ENCODE measurements at regions not wholly inside any gene's neighbourhood (a gene's known extent, or its start where the extent isn't known, plus 50 kb on each side); places are given as distances from the start of the nearest gene placed in this dataset.

DNA sequence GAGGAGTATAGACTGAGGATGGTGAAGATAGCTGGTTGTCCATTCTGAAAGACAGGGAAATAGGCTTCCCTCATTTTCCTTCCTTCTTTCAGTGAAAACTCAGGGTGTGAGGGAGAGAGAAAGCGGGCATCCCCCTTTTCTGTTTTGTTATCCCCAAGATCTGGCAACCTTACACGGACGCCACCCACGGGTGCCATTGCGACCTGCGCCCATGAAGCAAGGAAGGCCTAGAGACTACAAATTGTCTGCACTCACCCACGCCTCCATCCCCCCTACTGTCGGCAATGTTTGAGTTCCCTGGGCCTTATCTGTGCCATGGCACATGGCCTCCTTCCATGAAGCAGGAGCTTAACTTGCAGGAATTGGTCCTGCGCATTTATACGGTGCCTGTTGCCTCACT lies 115.0 kb upstream of the IGF1 start:
- TF ChIP-seq EZH2 (IDR thresholded peaks at IDR 0.05; ENCODE audit: borderline replicate concordance), result no peak
- TF ChIP-seq, protein P1, sequence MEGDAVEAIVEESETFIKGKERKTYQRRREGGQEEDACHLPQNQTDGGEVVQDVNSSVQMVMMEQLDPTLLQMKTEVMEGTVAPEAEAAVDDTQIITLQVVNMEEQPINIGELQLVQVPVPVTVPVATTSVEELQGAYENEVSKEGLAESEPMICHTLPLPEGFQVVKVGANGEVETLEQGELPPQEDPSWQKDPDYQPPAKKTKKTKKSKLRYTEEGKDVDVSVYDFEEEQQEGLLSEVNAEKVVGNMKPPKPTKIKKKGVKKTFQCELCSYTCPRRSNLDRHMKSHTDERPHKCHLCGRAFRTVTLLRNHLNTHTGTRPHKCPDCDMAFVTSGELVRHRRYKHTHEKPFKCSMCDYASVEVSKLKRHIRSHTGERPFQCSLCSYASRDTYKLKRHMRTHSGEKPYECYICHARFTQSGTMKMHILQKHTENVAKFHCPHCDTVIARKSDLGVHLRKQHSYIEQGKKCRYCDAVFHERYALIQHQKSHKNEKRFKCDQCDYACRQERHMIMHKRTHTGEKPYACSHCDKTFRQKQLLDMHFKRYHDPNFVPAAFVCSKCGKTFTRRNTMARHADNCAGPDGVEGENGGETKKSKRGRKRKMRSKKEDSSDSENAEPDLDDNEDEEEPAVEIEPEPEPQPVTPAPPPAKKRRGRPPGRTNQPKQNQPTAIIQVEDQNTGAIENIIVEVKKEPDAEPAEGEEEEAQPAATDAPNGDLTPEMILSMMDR (IDR thresholded peaks at IDR 0.05; ENCODE audit: poor library complexity), result no peak
- no peak for TF ChIP-seq EZH2phosphoT487 (IDR thresholded peaks at IDR 0.05; ENCODE audit: low read depth, severe bottlenecking, unreplicated experiment)

Data from hepatocyte (in vitro differentiated cells).